ENCODE measurements at regions not wholly inside any gene's neighbourhood (a gene's known extent, or its start where the extent isn't known, plus 50 kb on each side); places are given as distances from the start of the nearest gene placed in this dataset.
"Not testable (repeated sequence)": the region's sequence is repeated elsewhere in the genome, so short reads cannot be mapped to it uniquely, and the experiment has no call there.

DNA sequence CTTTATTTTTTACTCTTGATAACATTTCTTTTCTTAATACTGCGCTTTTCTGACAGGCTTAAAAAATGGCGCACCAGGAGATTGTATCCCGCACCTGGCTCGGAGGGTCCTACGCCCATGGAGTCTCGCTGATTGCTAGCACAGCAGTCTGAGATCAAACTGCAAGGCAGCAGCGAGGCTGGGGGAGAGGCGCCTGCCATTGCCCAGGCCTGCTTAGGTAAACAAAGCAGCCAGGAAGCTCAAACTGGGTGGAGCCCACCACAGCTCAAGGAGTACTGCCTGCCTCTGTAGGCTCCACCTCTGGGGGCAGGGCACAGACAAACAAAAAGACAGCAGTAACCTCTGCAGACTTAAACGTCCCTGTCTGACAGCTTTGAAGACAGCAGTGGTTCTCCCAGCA lies 264.2 kb upstream of the EYS start:
- H3K27me3 Mint-ChIP-seq; H3K4me1 Mint-ChIP-seq (ENCODE audit: low read depth); intact Hi-C loops (cut with micrococcal nuclease); H3K27ac Mint-ChIP-seq; H3K4me3 Mint-ChIP-seq; H3K36me3 Mint-ChIP-seq (ENCODE audit: low read depth): not testable (repeated sequence)
- peaks cover 21% of the 10 kb centered on the region for H3K9me3 Mint-ChIP-seq

DNA sequence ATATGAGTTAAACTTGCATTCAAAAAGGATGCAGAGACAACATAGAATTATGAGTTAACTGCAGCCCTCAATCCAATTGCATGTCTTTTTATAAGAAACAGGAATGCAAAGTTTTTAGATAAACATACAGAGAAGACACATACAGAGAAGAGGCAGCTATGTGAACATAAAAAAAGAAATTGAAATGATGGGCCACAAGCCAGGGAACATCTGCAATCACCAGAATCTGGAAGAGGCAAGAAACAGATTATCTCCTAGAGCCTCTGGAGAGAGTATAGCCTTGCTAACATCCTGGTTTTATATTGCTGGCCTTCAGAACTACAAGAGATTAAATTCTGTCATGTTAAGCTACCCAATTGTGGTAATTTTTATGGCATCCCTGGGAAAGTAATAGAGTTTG lies 257.2 kb upstream of the EYS start:
- no peaks in the 10 kb centered on the region for H3K4me1 Mint-ChIP-seq (ENCODE audit: low read depth)
- H3K9me3 Mint-ChIP-seq: peaks cover 24% of the 10 kb centered on the region
- H3K27me3 Mint-ChIP-seq: no peaks in the 10 kb centered on the region
- H3K36me3 Mint-ChIP-seq (ENCODE audit: low read depth): no peaks in the 10 kb centered on the region
- H3K27ac Mint-ChIP-seq: no peak overlapping the region
- no peak overlapping the region for H3K4me3 Mint-ChIP-seq
- intact Hi-C loops (cut with micrococcal nuclease): no loop called here

DNA sequence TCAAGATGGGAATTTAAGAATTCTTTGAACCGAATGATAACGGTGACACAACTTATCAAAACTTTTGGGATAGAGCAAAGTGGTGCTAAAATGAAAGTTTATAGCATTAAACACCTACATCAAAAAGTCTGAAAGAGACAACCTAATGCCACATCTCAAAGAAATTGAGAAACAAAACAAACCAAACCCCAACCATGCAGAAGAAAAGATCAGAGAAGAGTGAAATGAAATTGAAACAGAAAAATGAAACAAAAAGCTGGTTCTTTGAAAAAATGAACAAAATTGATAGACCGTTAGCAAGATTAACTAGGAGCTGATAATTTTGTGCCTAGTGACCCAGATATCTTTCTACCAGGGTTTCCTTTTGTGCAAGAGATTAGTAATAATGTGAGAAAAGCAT lies 248.0 kb upstream of the EYS start:
- no peaks in the 10 kb centered on the region for H3K27me3 Mint-ChIP-seq
- no peak overlapping the region for H3K4me3 Mint-ChIP-seq
- H3K4me1 Mint-ChIP-seq (ENCODE audit: low read depth): no peaks in the 10 kb centered on the region
- no peak overlapping the region for H3K27ac Mint-ChIP-seq
- intact Hi-C loops (cut with micrococcal nuclease): no loop called here
- H3K36me3 Mint-ChIP-seq (ENCODE audit: low read depth): no peaks in the 10 kb centered on the region
- H3K9me3 Mint-ChIP-seq: peaks cover 9% of the 10 kb centered on the region

DNA sequence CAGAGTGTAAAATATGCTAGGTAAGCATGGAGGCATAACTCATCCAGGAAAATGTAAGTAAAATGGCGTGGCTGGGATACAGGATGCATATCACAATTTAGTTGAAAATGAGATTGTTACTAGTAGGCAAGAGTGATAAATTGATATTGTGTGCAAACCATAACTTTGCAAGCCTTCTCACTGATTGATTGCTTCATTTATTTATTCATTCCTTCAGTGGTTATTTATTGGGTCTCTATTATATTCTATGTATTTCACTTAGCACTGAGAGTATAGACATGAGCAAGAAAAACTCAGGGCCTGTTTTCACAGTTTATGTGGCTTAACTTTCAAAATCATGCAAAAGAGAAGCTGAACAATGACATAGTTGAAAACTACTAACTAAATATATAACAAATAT lies 241.0 kb upstream of the EYS start:
- no peaks in the 10 kb centered on the region for H3K27me3 Mint-ChIP-seq
- intact Hi-C loops (cut with micrococcal nuclease): no loop called here
- no peaks in the 10 kb centered on the region for H3K36me3 Mint-ChIP-seq (ENCODE audit: low read depth)
- no peak overlapping the region for H3K4me3 Mint-ChIP-seq
- H3K4me1 Mint-ChIP-seq (ENCODE audit: low read depth): no peaks in the 10 kb centered on the region
- no peak overlapping the region for H3K27ac Mint-ChIP-seq
- H3K9me3 Mint-ChIP-seq: peaks cover 15% of the 10 kb centered on the region

DNA sequence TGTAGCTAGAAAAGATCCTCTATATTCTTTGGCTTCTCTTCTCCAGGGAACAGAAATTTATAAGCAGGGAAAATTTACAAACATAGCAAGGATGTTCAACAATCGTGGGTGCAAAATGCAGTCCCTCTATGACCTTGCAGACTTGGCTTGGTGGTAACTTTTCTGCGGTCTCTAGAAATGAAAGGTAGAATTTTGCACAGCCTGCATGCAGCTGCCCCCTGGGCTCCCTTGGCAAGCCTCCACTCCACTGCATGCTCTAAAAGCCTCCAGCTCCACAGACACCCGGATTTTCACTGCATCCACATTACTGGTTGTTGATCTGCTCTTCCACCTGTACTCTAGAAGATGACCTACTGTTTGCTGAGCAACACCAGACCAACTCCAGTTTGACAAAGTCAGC lies 236.5 kb upstream of the EYS start:
- Mint-ChIP-seq H3K4me1 (ENCODE audit: low read depth) (no peaks in the 10 kb centered on the region), H3K27ac (no peak overlapping the region), H3K27me3 (no peaks in the 10 kb centered on the region), H3K9me3 (peaks cover 17% of the 10 kb centered on the region), H3K4me3 (no peak overlapping the region), H3K36me3 (ENCODE audit: low read depth) (no peaks in the 10 kb centered on the region)
- intact Hi-C loops (cut with micrococcal nuclease): no loop called here

DNA sequence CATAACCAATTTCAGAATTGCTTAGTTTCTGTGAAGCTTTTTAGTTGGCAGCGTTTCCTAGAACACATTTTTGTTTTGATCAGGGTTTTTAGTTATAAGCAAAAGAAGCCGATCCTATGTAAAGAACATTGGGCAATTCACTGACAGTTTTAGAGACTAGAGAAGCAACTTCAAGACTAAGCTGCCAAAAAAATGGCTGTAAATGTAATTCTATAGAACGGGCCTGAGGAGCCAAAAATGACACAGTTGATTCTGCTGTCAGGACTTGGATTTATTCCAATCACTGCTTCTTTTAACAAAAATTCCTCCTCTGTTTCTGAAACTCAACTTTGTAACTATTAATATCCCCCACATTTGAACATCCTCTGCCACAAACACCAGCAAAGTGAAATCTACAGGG lies 236.0 kb upstream of the EYS start:
- H3K36me3 Mint-ChIP-seq (ENCODE audit: low read depth): no peaks in the 10 kb centered on the region
- intact Hi-C loops (cut with micrococcal nuclease): no loop called here
- no peaks in the 10 kb centered on the region for H3K4me1 Mint-ChIP-seq (ENCODE audit: low read depth)
- no peaks in the 10 kb centered on the region for H3K27me3 Mint-ChIP-seq
- no peak overlapping the region for H3K4me3 Mint-ChIP-seq
- H3K27ac Mint-ChIP-seq: no peak overlapping the region
- peaks cover 22% of the 10 kb centered on the region for H3K9me3 Mint-ChIP-seq

DNA sequence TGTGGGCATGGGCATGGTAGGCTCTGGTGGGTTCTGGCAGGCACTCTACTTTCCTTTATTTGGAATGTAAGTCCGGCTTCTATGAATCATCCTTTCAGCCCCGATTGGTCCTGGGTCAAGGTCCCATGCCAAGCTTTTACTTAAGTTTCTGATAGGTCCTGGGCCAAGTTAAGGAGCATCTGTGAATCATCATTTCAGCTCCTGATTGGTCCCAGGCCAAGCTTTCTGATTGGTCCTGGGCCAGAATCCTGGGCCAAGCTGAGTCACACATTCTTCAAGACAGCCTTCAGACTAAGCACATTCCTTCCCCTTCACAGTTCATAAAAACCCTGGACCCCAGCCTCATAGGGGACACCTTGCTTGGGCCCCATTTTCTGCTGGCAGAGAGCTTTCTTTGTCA lies 231.0 kb upstream of the EYS start:
- H3K27me3 Mint-ChIP-seq: no peaks in the 10 kb centered on the region
- no peaks in the 10 kb centered on the region for H3K4me1 Mint-ChIP-seq (ENCODE audit: low read depth)
- H3K9me3 Mint-ChIP-seq: peaks cover 9% of the 10 kb centered on the region
- H3K36me3 Mint-ChIP-seq (ENCODE audit: low read depth): no peaks in the 10 kb centered on the region
- intact Hi-C loops (cut with micrococcal nuclease): no loop called here
- no peak overlapping the region for H3K4me3 Mint-ChIP-seq
- H3K27ac Mint-ChIP-seq: no peak overlapping the region

DNA sequence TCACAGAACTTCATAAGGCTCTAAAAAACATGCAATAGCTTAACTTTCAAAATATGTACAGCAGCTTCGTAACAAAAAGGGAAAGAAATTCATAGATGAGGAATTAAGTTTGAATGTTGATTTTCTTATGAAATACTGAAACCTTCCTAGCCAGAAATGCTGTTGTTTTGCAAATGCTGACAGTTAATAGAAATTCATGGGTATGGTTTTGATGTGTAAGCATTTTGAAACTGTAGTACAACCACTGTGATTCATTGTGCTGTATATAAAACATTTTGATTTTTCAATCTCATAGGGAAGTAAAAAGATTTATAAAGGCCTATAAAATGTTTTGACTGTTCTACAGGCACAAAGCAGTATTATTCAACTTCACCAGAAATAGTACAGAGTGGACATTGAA lies 228.4 kb upstream of the EYS start:
- Mint-ChIP-seq H3K36me3 (ENCODE audit: low read depth) (no peaks in the 10 kb centered on the region), H3K4me1 (ENCODE audit: low read depth) (no peaks in the 10 kb centered on the region), H3K27me3 (no peaks in the 10 kb centered on the region), H3K4me3 (no peak overlapping the region), H3K27ac (no peak overlapping the region), H3K9me3 (peaks cover 23% of the 10 kb centered on the region)
- intact Hi-C loops (cut with micrococcal nuclease): no loop called here

DNA sequence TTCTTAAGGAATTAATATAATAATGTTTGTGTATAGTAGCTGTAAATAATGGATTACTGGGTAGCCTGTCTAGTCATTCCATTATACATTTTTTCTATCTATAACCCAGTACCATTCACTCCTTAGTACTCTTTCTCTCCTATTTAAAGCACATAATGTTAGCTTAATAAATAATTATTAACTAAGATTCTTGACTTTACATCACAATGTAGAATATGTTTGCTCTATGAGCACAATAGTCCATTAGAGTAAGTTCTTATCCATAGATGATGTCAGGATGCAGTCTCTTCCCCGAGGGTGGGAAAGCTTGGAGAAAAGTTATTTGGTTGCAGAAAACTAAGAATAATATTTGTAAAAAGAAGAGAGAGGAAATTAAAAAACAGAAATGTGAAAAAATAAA lies 226.4 kb upstream of the EYS start:
- Mint-ChIP-seq H3K4me1 (ENCODE audit: low read depth) (no peaks in the 10 kb centered on the region), H3K36me3 (ENCODE audit: low read depth) (no peaks in the 10 kb centered on the region), H3K4me3 (no peak overlapping the region), H3K27me3 (no peaks in the 10 kb centered on the region), H3K27ac (no peak overlapping the region), H3K9me3 (peaks cover 28% of the 10 kb centered on the region)
- intact Hi-C loops (cut with micrococcal nuclease): no loop called here

DNA sequence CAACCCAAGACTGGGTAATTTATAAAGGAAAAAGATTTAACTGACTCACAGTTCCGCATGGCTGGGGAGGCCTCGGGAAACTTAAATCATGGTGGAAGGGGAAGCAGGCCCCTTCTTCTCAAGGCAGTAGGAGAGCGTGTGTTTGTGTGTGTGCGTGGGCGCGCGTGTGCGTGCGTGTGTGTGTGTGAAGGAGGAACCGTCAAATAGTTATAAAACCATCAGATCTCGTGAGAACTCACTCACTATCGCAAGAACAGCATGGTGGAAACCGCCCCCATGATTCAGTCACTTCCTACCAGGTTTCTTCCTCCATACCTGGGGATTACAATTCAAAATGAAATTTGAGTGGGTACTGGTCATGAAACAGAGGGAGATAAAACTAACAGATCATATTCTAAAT lies 220.1 kb upstream of the EYS start:
- intact Hi-C loops (cut with micrococcal nuclease): no loop called here
- H3K27me3 Mint-ChIP-seq: no peaks in the 10 kb centered on the region
- H3K4me1 Mint-ChIP-seq (ENCODE audit: low read depth): no peaks in the 10 kb centered on the region
- peaks cover 36% of the 10 kb centered on the region for H3K9me3 Mint-ChIP-seq
- no peak overlapping the region for H3K4me3 Mint-ChIP-seq
- no peaks in the 10 kb centered on the region for H3K36me3 Mint-ChIP-seq (ENCODE audit: low read depth)
- no peak overlapping the region for H3K27ac Mint-ChIP-seq

DNA sequence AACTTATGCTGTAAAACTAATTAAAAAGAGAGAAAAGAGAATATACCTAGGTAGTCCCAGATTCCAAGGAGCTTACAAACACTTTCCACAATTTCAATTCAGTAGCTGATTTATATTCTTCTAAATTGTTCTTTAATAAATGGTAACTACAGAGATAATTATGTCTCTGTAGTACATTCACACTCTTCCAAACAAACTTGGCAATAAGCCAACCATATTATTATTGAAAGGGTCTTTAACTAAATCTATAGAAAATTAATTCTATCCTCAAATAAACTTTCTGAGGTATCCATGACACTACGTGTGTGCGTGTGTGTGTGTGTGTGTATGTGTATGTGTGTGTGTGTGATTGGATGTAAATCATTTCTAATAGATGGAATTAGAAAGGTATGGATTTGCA lies 217.4 kb upstream of the EYS start:
- H3K4me3 Mint-ChIP-seq: no peak overlapping the region

DNA sequence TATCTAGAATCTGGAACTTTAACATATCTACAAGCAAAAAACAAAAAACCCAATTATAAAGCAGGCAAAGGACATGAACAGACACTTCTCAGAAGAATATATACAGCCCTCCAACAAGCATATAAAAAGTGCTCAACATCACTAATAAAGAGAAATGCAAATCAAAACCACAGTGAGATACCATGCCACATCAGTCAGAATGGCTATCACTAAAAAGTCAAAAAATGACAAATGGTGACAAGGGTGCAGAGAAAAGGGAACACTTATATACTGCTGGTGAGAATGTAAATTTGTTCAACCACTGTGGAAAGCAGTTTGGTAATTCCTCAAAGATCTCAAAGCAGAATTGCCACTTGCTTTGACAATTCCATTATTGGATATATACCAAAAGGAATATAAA lies 215.0 kb upstream of the EYS start:
- H3K4me3 Mint-ChIP-seq: no peak overlapping the region
- H3K9me3 Mint-ChIP-seq: peaks cover 10% of the 10 kb centered on the region
- no peak overlapping the region for H3K27ac Mint-ChIP-seq
- intact Hi-C loops (cut with micrococcal nuclease): no loop called here
- no peaks in the 10 kb centered on the region for H3K27me3 Mint-ChIP-seq
- no peaks in the 10 kb centered on the region for H3K36me3 Mint-ChIP-seq (ENCODE audit: low read depth)
- H3K4me1 Mint-ChIP-seq (ENCODE audit: low read depth): no peaks in the 10 kb centered on the region

More for the DNA sequence above, 217.4 kb upstream of the EYS start:
- Mint-ChIP-seq H3K9me3 (peaks cover 20% of the 10 kb centered on the region), H3K36me3 (ENCODE audit: low read depth) (no peaks in the 10 kb centered on the region), H3K27ac (no peak overlapping the region), H3K27me3 (no peaks in the 10 kb centered on the region), H3K4me1 (ENCODE audit: low read depth) (no peaks in the 10 kb centered on the region)
- intact Hi-C loops (cut with micrococcal nuclease): no loop called here

DNA sequence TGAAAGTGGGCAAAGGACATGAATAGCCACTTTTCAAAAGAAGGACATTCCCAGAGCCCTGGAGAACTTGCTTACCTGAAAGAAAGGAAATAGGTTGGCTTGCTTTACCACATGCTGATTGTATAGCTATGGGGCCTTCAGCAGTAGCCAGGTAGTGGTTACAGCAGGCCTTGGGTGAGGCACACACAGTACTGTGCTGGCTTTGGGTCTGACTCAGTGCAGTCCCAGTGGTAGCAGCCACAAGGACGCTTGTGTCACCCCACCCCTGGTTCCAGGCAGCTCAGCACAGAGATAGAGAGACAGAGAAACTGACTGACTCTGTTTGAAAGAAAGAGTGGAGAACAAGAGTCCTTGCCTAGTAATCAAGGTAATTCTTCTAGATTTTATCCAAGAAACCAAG lies 201.0 kb upstream of the EYS start:
- Mint-ChIP-seq H3K27me3 (no peaks in the 10 kb centered on the region), H3K9me3 (peaks cover 39% of the 10 kb centered on the region), H3K36me3 (ENCODE audit: low read depth) (no peaks in the 10 kb centered on the region), H3K4me3 (no peak overlapping the region), H3K27ac (no peak overlapping the region), H3K4me1 (ENCODE audit: low read depth) (no peaks in the 10 kb centered on the region)
- intact Hi-C loops (cut with micrococcal nuclease): no loop called here

DNA sequence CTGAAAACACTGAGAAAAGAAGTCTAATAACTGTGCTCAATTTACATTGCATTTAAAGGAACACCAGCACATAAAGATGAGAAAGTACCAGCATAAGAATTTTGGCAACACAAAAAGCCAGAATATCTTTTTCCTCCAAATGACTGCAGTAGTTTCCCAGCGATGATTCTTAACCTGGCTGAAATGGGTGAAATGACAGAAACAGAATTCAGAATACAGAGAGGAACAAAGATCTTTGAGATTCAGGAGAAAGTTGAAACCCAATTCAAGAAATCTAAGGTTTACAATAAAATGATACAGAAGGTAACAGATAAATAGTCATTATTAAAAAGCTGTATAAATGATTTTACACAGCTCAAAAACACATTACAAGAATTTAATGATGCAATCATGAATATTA lies 197.0 kb upstream of the EYS start:
- Mint-ChIP-seq H3K4me3 (no peak overlapping the region), H3K36me3 (ENCODE audit: low read depth) (no peaks in the 10 kb centered on the region), H3K4me1 (ENCODE audit: low read depth) (no peaks in the 10 kb centered on the region), H3K27me3 (no peaks in the 10 kb centered on the region), H3K9me3 (peaks cover 20% of the 10 kb centered on the region), H3K27ac (no peak overlapping the region)
- intact Hi-C loops (cut with micrococcal nuclease): no loop called here

DNA sequence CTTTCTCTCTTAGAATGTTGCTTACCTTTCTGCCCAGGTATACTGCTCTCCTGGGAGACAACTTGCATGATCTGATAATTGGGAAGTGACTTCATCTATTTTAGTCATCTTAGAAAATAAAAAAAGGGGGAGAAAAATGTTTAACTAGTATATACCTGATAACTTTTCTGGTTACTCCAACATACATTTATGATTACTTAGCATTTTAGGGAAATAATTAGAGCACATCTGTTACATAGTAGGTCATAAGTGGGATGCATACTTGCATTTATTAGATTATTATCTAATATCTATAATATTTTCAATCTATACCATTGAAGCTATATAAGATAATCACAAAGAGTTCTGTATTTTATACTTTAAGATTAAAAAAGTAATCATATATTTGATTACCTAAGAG lies 193.9 kb upstream of the EYS start:
- intact Hi-C loops (cut with micrococcal nuclease): no loop called here
- peaks cover 37% of the 10 kb centered on the region for H3K9me3 Mint-ChIP-seq
- H3K27ac Mint-ChIP-seq: no peak overlapping the region
- no peaks in the 10 kb centered on the region for H3K4me1 Mint-ChIP-seq (ENCODE audit: low read depth)
- H3K4me3 Mint-ChIP-seq: no peak overlapping the region
- H3K36me3 Mint-ChIP-seq (ENCODE audit: low read depth): no peaks in the 10 kb centered on the region
- no peaks in the 10 kb centered on the region for H3K27me3 Mint-ChIP-seq

DNA sequence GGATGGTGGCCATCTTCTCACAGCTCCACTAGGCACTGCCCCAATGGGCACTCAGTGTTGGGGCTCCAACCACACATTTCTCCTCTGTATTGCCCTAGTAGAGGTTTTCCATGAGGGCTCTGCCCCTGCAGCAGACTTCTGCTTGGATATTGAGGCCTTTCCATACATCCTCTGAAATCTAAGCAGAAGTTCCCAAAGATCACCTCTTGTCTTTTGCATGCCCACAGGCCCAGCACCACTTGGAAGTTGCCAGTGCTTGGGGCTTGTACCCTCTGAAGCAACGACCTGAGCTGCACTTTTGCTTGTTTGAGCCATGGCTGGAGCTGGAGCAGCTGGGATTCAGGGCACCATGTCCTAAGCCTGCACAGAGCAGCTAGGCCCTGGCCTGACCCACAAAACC lies 189.1 kb upstream of the EYS start:
- H3K36me3 Mint-ChIP-seq (ENCODE audit: low read depth): no peaks in the 10 kb centered on the region
- intact Hi-C loops (cut with micrococcal nuclease): no loop called here
- H3K4me1 Mint-ChIP-seq (ENCODE audit: low read depth): no peaks in the 10 kb centered on the region
- no peaks in the 10 kb centered on the region for H3K27me3 Mint-ChIP-seq
- peaks cover 27% of the 10 kb centered on the region for H3K9me3 Mint-ChIP-seq
- H3K4me3 Mint-ChIP-seq: no peak overlapping the region
- H3K27ac Mint-ChIP-seq: no peak overlapping the region
